ENCODE measurements at regions not wholly inside any gene's neighbourhood (a gene's known extent, or its start where the extent isn't known, plus 50 kb on each side); places are given as distances from the start of the nearest gene placed in this dataset.
A peak's percentile ranks its signal among the peaks of the same experiment; 100 is the strongest.
"Not testable (repeated sequence)": the region's sequence is repeated elsewhere in the genome, so short reads cannot be mapped to it uniquely, and the experiment has no call there.

DNA sequence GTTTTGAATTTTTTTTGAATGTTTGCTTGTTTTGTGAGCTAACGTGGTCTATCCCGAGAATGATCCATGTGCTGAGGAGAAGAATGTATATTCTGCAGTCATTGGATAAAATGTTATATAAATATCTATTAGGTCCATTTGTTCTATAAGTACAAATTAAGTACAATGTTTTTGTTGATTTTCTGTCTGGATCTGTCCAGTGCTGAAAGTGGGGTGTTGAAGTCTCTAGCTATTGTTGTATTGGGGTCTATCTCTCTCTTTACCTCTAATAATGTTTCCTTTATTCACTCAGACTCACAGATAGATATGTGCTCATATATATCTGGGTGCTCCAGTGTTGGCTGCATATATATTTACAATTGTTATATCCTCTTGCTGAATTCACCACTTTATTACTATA is 144.8 kb upstream of the SETMAR start:
- no peak for DNase-seq

DNA sequence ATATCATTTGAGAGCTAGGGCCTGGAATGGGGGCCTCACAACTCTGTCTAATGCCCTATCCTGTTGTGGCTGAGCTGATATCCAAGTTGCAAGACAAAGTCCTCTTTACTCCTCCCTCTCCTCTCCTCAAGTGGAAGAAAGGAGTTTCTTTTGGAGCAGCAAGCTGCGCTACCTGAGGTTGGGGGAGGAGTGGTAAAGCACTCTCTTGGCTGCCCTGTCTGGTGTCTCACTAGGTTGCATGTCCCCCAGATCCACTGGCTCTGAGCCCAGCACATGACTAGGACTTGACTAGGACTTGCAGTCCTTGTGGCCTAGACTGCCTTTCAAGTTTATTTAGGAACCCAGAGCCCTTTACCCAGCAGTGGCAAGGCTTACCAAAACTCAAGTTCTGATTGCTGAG is 141.1 kb upstream of the SETMAR start:
- no peak for DNase-seq

DNA sequence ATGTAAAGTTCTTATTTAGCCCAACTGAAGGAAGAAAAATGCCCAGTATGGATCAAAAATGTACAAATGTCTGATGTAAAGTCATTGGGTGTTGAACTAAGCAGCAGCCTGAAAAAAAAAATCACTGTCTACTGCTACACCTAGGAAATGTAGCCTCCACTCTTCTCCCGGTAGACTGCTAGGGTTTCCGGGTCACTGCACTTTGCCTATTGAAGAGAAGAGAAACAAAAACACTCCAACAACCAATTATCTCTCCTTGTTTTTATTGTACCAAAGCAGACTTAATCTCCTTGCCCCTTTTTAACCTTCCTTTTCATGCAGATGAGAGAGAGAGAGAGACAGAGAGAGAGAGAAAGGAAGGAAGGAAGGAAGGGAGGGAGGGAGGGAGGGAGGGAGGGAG is 140.2 kb upstream of the SETMAR start:
- DNase-seq: no peak

DNA sequence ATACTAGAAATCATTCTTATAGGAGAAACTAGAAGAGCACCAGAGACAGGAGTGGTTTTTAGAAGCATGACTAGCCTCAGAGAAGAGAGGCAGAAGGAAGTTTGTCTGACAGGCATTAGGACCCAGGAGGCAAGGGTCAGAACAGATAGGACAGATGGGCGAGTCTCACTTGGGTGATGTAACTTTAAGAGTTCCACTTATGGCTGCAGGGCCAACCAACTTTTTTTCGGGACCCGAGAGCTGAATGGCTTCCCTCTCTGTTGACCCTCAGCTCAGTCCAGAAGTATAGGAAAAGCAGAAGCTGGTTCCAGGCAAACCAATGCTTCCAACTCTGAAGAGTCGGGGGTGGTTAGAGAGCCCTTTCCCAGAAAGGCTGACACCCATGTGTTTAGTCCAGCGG is 136.6 kb upstream of the SETMAR start:
- DNase-seq: no peak

DNA sequence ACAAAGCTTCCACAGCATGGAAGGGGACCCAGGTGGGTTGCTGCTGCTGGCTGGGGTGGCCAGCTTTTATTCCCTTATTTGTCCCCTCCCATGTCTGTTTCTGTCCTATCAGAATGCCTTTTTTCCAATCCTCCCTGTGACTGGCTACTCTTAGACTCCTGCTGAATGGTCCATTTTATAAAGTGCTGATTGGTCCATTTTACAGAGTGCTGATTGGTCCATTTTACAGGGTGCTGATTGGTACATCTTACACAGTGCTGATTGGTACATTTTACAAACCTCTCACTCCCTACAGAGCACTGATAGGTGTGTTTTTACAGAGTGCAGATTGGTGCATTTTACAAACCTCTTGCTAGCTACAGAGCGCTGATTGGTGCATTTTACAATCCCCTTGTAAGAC is 135.9 kb upstream of the SETMAR start:
- not testable (repeated sequence) for DNase-seq

DNA sequence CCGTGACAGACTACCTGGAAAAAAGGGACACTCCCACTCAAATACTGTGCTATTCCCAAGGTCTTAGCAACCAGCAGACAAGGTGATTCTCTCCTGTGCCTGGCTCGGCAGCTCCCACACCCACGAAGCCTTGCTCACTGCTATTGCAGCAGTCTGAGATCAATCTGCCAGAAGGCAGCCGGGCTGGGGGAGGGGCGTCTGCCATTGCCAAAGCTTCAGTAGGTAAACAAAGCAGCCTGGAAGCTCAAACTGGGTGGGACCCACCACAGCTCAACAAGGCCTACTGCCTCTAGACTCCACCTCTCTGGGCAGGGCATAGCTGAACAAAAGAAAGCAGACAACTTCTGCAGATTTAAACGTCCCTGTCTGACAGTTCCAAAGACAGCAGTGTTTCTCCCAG is 128.4 kb upstream of the SETMAR start:
- DNase-seq: no peak

DNA sequence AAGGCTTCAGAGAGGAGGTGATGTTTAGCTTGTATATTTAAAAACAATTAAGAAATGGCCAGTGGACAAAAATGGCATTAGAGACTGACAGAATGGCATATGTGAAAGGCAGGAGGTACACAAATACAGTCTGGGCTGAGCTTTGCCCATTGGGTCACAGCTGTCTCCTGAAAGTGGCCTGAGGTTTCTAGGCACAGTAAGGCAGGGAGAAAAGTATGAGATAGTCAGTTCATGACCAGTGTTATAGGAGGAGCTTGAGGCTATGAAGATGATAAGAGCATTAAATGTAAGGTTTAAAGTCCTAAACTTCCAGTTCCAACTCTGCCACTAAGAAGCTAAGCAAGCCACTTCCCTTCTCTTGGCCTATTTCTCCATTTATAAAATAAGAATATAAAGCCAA is 111.2 kb upstream of the SETMAR start:
- DNase-seq: no peak

DNA sequence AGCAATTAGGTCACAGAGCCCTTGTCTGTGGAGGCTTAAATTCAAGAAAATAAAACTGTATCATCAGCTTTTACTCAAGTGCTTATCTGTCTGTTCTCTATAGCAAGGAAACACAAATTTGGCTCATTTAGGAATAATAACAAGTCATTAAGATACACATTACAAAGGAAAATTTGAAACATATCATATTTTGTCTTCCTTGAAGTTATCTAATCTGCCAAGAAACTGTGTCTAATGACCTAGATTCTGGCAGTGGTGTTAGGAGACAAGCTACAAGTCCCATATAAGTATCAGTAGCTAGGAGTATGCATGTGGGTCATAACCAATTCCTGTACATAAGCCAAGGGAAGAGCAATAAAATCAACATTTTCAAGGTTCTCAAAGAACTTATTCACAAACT is 108.2 kb upstream of the SETMAR start:
- DNase-seq: no peak

DNA sequence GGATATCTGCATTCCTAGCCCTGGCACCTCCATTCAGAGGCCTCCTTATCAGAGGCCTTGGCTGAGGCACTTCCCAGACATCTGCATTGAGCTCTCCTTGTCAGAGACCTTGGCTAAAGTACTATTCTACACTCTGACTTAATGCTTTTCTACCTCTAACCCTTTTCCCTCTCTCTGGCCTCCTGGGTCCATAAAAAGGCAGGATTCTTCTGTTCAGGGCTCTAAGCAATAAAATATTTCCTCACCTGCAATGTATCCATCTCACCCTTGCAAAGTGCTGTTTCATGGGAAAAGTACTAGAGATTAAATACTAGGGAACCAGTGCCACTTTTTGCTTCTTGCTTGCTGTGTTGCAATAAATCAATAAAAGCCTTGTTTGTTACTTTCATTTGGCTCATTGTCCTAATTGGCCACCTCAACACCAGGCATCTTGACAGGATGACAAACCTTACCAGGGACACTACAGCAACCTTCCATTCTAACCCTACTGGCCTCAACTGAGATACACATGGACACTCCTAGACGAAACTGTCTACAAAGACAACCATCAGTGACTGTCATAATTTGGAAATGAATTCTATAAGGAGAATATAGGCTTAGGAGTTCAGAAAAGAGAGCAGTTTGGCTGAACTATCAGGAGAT is 106.5 kb upstream of the SETMAR start:
- no peak for DNase-seq

DNA sequence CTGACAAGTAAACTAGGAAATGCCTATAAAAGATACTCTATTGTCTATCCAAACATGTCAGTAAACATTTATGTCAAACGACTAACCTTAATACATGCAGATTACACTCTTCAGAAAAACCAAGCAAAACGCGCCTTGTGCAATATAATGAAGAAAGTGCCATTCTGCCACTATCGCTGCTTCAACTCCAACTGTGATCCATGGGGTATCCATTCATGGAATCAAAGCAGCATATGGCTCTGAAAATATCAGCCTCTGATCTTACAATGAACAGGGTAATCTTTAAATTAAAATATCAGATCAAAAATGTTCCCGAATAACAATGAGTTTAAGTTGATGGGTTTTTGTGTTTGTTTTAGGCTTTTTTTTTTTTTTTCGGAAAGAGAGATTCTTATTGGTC is 105.5 kb upstream of the SETMAR start:
- no peak for DNase-seq

DNA sequence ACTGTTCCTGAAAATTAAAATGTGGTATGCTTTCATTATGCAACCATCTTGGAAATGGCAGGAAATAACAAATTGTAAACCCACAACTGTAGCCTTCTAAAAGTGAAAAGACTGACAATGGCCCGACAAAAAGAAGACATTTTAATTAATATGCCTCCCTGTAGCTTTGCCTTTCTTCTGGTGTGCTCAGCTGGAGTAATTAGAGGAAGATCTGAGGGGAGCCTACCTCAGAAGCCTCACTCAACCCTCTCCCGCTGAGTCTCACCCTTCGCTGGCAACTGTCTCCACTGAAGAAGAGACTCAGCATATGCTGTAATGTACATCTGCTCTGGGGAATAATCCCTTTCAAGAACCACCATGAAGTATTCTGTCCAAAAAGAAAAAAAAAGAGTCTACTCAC is 104.7 kb upstream of the SETMAR start:
- DNase-seq: no peak

DNA sequence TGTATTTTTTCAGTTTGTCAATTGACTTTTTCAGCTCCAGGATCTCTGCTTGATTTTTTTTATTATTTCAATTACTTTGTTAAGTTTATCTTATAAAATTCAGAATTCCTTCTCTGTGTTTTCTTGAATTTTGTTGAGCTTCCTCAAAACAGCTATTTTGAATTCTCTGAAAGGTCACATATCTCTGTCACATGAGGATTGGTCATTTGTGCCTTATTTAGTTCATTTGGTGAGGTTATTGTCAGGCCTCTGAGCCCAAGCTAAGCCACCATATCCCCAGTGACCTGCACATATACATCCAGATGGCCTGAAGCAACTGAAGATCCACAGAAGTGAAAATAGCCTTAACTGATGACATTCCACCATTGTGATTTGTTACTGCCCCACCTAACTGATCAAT is 98.4 kb upstream of the SETMAR start:
- not testable (repeated sequence) for DNase-seq

DNA sequence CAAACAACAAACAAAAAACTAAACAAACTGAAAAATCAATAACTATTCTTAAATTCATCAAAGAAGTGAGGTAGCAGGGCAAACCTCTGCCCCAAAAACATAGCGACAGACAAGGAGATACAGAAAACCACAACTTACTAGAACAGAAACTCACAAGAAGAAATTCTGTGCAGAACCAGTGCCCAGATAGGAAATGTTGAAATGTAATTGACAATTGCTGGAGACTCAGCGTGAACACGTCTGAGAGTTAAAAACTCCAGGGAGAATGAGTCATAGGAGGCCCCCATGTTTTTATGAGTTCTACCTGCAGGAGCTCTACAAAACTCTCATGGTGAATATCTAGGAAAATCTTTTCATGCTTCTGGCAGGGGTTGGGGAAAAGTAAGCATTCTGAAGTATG is 95.5 kb upstream of the SETMAR start:
- no peak for DNase-seq

DNA sequence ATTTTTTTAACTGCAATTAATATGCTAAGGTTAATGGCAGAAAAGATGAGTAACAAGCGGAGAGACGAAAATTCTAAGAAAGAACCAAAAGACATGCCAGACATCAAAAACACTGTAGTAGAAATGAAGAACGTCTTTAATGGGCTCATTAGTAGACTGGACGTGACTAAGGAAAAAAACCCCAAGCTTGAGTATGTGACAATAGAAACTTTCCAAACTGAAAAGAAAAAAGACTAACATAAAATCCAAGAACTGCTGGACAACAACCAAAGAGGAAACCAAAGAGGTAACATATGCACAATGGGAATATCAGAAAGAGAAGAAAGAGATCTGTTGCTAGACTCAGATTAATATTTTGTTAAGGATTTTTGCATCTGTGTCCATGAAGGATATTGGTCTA is 94.6 kb upstream of the SETMAR start:
- no peak for DNase-seq

DNA sequence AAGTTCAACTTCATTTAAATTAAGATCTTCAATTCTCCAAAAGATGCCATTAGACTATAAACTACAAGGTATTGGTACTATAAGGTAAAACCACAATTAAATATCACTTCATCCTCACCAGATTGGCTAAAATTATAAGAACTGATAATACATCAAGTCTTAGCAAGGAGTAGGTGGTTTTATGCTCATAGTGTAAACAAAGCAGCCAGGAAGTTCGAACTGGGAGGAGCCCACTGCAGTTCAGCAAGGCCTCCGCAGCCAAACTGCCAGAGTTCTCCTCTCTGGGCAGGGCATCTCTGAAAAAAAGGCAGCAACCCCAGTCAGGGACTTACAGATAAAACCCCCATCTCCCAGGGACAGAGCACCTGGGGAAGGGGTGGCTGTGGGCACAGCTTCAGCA is 91.6 kb upstream of the SETMAR start:
- DNase-seq: no peak

DNA sequence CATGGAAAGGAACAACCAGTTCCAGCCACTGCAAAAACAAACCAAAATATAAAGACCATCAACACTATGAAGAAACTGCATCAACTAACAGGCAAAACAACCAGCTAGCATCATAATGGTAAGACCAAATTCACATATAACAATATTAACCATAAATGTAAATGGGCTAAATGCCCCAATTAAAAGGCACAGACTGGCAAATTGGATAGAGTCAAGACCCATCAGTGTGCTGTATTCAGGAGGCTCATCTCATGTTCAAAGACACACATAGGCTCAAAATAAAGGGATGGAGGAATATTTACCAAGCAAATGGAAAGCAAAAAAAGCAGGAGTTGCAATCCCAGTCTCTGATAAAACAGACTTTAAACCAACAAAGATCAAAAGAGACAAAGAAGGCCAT is 89.7 kb upstream of the SETMAR start:
- not testable (repeated sequence) for DNase-seq

DNA sequence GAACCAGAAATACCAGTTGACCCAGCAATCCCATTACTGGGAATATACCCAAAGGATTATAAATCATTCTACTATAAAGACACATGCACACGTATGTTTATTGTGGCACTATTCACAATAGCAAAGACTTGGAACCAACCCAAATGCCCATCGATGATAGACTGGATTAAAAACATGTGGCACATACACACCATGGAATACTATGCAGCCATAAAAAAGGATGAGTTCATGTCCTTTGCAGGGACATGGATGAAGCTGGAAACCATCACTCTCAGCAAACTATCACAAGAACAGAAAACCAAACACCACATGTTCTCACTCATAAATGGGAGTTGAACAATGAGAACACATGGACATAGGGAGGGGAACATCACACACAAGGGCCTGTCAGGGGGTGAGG is 86.2 kb upstream of the SETMAR start:
- not testable (repeated sequence) for DNase-seq

DNA sequence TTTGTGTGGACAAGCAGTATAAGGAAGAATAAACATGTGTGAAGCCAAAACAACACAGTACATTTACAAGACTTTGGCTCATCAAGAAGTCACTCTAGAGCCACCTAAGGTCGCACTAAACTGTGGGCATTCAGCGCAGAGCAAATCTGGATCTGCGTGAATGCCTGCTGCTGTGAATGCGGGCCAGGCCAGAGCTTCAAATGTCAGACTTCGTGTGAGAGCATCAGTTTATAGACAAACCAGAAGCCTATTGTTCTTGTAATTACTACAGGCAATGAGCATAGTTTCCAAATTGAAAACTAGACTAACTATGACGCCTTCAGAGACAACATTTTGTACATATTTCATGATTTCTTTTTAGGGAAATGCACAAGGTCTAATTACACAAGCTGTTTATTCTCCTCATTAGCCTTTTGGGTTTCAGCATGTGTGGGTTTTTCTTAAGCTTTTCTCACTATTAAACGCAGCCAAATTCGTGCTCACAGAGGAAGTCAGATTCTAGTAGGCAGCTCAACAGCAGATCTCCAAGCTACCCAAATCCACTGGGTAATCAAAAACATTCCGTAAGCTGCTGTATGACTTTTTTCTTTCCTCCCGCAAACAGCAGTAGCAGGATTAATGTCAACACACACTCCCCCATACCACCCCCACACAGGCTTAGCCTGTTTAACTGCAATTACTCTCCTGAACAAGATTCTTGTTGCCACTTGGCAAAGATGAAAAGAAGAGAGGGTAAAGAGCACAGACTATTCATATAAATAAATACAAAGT is 84.5 kb upstream of the SETMAR start:
- no peak for DNase-seq

DNA sequence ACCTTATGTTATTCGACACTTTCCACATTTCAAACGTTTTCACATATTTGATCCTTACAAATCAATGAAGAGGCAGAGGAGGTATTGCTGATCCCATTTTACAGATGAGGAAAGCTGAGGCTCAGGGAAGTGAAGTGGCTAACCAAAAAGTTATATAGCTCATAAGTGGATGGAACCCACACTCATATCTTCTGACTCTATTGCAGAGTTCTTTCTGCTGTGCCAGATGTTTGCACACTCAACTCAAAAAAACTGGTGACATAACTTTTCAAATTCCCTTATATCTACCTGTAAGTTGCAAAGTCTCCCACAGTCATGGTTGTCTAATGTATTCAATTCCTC is 84.0 kb upstream of the SETMAR start:
- DNase-seq: no peak

DNA sequence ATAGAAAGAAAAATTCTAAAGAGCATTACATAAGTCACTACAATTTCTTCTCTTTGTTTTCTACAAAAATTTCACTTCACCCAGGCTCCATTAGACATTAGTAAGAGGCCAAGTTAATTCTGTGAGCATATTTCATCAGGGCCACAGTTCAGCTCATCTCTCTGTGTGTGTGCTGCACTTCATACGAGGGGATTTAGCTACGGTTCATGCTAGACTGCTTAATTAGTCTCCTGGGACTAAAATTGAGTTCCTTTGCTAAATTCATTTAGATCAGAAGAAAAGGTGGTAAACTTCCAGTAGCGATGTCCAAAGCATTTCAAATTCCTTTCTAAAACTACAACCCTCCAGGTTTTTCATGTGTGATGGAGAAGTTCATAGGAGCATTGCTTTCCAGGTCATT is 83.1 kb upstream of the SETMAR start:
- DNase-seq: no peak

DNA sequence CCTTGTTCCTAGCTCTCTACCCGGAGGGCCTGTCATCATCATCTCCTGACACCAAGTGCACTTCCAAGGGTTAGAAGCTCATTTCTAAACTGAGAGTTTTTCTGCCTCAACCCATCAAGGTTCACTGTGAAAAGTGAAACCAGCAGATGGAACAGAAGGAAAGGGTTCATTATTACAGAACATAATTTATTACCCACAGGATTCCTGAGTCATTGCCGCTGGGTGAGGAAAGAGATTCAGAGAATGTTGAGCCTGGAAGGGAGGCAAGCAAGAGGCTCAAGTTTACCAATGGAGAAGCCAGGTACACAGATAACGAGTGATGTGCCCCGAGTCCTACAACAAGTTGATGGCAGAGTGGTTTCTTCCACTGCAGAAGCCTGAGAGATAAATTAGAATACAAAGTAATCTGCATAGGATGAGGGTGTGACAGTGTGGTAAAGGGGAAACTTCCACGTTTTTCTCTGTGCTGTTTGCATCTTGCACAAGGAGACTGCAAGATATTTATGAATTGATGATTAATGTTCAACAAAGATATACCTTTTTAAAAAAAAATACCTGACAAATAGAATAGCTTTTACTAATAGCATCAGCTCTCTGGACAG is 80.5 kb upstream of the SETMAR start:
- peak; percentile 17 for DNase-seq

DNA sequence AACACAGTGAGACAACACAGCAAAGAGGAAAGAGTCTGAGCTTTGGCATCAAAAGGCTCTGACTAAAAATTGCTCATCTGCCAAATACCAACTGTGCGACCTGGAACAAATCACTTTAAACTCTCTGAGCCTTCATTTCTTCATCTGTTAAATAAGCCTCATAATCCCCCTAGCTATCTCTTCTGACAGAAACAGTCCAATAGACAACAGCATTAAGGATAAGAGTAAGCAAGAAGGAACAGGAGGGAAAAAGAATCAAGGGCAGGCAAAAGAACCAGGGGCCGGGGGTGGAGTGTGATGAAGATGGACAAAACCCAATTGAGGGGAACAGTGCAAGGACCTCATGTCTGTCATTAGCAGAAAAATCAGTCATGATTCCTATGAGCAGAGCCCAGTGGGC is 79.4 kb upstream of the SETMAR start:
- no peak for DNase-seq

DNA sequence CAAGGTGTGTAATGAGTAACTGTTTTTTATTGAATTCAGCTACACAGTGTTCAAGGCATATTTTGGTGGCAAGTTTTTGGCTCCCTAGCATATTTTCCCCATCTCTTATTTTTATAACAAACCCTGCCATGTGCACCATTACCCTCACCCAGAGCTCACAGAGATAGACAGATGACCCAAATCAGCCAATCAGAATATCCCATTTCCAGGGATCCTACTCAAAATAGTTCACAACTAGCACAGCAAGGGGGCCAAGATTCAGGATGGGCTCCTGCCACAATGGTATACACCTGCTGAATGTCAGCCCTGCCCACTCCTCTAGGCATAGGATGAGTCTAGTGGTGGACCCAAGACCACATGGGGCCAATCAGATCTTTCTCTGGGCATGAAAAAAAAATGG is 78.8 kb upstream of the SETMAR start:
- DNase-seq: no peak

DNA sequence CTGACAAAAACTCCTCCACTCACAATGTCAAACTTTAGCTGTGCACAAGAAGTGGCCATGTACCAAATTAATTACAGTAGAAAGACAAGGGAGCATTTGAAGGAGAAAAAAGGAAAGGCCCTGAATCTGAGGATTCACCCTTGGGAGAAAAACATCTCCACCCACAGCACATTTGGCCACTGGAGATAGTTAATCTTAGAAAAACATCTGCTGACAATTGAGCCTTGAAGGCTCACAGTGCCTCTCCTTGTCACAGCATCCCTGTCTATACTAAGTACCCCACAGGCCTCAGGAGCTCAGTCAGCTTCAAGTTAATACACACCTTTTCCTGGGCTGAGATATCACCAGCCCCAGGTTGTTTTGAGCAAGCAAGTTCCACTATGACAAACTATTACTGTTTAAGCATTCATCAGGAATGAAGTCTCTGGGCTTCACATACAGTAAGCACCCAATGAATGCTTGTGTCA is 78.1 kb upstream of the SETMAR start:
- peak; percentile 86 for DNase-seq

DNA sequence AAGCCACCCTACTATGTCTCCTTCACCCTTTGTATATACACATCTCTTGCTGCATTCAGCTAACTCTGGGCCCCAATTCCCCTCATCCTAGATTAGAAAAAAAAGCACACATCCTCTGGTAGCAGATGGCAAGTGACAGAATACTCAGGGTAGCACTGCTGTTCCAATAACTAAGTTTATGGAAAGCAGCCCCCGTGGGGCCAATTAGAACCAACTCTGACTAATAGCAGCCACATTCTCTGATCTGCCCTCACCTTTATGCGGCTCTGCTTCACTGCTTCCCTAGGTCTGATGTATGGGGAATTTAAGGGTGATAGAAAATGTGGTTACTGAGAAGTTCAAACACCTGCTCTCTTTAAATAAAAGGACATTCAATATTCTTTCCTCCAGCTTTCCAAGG is 74.9 kb upstream of the SETMAR start:
- no peak for DNase-seq
